ENCODE measurements at regions not wholly inside any gene's neighbourhood (a gene's known extent, or its start where the extent isn't known, plus 50 kb on each side); places are given as distances from the start of the nearest gene placed in this dataset.

DNA sequence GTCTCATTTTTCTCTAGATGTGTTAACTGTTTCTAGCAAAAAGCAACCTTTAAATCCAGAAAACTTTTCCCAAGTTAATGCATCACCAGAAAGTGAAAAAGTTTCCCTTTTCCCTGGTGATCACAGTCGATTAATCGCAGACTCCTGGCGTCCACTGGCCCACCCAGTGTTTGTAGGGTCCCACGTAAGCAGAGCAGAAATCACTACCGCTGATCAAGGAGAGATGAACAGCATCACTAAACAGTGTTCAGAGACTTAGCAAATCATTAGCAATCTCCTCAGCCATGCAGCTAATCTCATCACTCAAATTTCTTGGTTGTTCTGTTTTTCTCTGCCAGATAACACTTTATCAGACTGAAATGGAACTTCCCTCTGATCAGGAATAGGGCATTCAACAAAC, 184.2 kb downstream of the EFNB2 start:
- DNase-seq (ENCODE audit: low read depth in 2 of 2): no peak

DNA sequence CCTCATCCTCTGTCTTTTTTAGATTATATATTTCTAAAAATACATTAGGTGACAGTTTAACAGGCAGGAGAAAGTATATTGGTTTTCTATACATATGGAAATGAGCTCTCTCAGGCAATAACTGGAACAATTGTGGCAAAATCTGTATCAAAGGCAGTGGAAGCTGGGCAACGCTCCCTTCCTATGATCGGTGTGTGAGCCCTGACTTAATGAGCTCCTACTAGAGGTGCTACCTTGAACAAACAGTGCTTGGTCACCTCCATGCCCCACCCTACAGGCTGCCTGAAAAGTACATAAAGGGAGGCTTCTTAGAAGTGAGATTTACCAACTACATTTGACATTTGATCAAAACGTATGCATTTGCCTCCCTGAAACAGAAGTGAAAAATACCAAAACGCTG, 185.3 kb downstream of the EFNB2 start:
- no peak for DNase-seq (ENCODE audit: low read depth in 2 of 2)

DNA sequence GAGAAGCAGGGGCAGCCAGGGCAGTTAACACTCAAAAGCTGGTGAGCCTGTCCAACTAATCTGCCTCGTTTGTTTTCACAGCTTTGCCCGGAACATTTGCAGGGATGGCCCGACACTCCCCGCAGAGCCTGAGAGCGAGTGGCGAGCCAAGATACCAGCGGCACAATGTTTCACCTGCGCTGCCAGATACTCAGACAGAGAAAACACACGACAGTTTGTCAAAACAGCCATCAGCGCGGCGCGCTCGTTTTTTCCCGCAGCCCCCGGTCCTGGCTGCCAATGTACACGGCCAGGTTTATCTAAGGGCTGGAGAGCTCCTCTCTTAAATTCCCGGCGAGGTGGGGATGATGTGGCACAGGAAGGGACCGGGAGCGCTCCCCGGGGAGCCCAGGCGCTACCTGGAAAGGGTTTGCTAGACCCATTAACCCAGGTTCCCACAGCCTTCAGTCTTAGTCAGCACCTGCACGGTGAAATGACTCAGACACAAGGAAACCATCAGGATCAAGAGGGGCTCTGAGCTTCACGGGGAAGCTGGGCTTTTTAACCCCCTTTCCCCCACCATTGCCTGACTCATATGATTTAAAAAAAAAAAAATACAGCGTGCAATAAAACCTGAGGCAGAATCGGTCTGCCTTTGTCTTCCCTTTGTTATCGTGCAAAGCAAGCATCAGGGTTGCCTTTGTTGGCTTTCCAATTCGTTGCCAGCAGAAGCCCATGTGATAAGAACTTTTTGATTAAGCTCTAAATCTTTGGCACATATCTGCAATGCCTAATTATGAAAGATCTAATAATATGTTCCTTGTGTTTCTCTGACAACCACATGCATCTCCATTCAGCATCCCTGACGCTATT, 186.2 kb downstream of the EFNB2 start:
- DNase-seq (ENCODE audit: low read depth in 2 of 2): no peak

DNA sequence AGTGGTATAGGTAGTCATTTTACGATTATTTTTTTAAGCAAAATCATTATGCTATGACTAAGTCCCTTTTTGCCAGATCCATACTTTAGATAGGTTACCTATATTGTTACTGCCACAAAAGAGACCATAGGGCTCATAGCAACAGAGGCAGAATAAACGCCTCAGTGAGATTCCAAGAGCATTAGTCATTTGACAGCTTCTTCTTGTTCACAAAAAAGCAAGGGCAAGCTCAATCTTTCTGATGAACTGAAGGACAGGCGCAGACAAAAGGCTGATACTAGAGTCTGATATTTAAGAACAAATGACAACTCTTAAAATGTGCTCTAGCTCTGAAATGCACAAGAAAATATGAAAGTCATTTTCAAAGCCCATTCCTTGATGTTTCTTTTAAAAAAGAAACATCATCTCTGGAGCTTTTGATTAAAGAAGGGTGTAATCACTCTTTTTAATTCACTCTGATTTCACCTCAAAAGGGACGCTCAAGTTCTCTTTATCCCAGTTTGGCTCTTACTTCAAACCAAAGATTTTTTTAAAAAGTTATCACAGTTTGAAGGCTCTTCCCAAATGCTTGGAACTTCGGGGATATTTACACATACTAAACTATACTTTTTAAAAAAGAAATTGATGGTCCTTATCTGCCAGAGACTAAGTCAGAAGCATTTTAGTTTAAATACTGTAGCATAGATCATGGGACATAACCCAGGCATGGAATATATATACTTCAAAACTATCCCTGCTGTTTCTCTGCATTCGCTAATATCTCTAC, 187.2 kb downstream of the EFNB2 start:
- DNase-seq (ENCODE audit: low read depth in 2 of 2): no peak

DNA sequence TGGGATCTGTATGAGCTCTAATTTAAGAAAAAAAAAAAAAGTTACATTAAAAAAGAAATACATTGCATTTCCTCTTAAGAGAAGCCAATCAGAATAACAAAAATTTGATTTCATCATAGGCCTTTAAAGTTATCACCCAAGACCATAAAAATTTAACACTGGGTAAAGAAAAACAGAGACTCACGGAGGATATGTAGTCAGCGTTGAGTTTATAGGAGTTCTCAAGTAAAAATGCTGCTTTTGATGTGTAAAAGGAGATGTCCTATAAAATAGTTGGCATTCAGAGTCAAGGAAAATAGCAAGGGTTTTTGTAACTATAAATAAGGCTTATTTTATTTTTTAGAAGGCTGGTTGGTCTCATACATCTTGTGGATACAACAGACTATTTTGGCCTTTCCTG, 191.1 kb downstream of the EFNB2 start:
- DNase-seq (ENCODE audit: low read depth in 2 of 2): no peak

- no peak for DNase-seq (ENCODE audit: low read depth in 2 of 2)
Observed at GRCh38 chr13:106343836-106344235, 191.6 kb downstream of the EFNB2 start.

- DNase-seq (ENCODE audit: low read depth in 2 of 2): no peak
Observed at GRCh38 chr13:106340249-106340648, 195.2 kb downstream of the EFNB2 start.

DNA sequence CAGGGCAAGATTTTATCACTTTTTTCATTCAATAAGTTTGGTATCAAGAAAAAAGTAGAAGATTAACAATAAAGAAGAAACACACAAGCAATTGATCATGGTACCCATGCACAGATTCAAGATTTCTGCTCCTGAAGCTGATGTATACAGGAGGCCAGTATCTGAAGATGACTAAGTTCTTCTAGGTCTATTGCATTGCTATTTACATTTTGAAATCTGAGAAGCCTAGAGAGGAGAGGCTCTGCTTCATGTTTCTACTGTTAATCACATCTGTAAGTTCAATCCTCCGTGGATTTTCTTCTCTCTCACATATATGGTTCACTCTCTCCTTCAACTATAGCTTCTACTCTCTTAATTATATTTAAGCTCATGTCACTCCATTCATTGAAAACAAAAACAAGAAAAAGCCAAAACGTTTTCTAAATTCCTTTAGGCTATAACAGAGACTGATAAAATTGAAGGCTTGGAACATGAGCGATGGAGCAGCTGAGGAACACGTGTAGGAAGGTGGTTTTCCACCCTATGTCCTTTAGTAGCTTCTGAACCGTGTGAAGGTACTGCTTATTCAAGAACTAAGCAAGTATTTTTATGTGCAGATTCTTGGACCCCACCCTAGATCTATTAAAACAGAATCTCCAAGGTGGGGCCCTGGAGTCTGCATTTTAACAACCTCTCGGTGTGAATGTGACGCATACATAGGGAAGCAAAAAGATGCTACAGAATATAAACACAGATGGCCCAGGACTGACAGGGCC, 198.2 kb downstream of the EFNB2 start:
- no peak for DNase-seq (ENCODE audit: low read depth in 2 of 2)

- DNase-seq (ENCODE audit: low read depth in 2 of 2): no peak
Observed at GRCh38 chr13:106336668-106337067, 198.8 kb downstream of the EFNB2 start.

DNA sequence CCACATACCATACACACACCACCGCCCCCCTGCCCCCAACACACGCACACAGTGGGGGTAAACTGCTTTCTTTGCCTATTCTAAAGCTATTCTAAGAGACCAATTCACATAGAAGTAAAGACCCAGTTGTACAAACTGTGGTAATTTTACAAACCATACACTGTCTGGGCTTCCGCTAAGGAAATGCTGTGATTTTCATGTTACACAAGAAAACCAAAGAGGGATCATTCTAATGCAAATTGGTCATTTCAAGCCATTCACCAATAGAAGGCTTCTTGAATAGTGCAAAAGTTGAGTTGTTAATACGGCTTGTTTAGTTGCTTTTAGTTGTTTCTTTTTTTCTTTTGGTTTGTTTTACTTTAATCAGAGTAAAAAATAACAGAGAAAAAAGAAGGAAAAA, 202.8 kb downstream of the EFNB2 start:
- no peak for DNase-seq (ENCODE audit: low read depth in 2 of 2)

DNA sequence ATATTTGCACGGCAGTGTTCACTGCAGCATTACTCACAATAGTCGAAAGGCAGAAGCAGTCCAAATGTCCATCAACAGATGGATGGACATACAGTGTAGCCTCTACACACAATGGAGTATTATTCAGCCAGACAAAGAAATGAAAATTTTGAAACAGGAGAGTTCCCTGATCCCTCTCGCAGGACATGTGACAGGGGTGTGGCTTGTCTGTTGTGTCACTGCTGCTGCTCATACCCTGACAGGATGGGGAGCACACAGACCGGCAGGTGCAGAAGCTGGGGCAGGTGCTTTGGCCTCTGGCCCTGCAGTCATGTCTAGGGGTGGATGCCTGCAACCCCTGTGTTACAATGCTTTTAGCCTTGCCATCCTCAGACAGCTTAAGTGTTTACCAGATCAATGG, 204.3 kb downstream of the EFNB2 start:
- DNase-seq (ENCODE audit: low read depth in 2 of 2): no peak

DNA sequence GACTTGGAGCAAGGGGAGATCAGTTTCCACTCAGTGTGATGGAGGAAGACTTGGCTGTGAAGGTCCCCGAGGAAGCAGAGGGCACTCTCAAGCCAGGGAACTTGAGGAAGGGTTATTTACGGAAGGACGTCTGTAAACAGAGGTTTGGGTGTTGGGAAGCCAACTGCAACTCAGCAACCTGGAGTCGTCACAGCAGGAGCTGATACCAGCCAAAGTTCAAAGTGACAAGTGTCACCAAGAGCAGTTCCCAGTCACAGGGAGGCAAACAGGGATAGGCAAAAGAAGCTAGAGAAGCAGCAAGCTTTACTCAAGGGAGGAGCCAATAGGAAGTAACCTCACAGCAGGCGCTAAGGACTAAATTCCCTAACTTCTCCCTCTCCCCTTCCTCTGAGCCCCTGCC, 205.5 kb downstream of the EFNB2 start:
- DNase-seq (ENCODE audit: low read depth in 2 of 2): no peak

DNA sequence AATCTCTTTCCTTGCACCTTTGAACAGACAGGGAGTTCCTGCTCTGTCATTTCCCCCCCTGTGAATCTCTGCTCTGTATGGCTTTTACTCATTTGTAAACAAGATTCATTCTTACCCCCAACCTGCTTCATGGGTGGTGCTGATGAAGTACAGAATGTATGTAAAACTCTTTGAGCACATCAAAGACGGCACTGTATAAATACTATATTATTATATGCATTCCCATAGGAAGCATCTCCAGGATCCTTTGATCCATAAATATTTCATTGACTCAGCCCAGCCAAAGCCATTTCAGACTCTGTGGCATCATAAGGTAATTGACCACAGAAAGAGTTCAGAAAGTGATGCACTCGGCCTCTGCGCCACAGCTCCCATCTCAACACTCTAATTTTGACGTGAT, 208.7 kb downstream of the EFNB2 start:
- DNase-seq (ENCODE audit: low read depth in 2 of 2): no peak

GRCh38 chr13:106324444-106324843, 211.0 kb downstream of the EFNB2 start:
- no peak for DNase-seq (ENCODE audit: low read depth in 2 of 2)

GRCh38 chr13:106322628-106323027, 212.8 kb downstream of the EFNB2 start:
- no peak for DNase-seq (ENCODE audit: low read depth in 2 of 2)

- DNase-seq (ENCODE audit: low read depth in 2 of 2): no peak
Observed at GRCh38 chr13:106318941-106319411, 216.5 kb downstream of the EFNB2 start.

- no peak for DNase-seq (ENCODE audit: low read depth in 2 of 2)
Observed at GRCh38 chr13:106314417-106314816, 221.0 kb downstream of the EFNB2 start.

- no peak for DNase-seq (ENCODE audit: low read depth in 2 of 2)
Observed at GRCh38 chr13:106311004-106311403, 224.5 kb downstream of the EFNB2 start.

DNA sequence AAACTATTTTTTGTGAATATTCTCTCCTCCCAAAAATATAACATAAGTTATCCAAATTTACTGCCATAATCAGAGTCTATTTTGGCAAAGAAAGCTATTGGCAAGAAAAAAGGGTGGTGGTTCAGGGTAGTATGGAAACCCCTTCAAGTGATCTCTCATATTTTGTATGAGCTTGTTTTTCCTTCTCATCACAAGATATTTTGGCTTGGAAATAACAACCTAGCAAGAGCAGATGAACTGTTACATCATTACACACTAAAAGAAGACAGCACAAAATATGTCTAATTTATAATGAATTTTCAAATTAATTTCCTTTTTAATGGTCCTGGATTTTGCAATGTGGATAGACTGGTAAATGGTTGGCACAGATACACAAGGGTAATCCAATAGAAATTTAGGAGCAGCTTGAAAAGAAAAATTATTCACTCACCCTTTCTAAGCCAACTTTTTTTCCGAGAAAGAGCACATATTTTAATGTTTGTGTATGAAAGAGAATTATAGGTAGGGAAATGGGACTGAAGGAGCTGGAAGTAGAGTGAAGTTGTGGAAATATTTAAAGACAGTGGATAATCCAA, 225.1 kb downstream of the EFNB2 start:
- no peak for DNase-seq (ENCODE audit: low read depth in 2 of 2)

- no peak for DNase-seq (ENCODE audit: low read depth in 2 of 2)
Observed at GRCh38 chr13:106306748-106307277, 228.6 kb downstream of the EFNB2 start.

DNA sequence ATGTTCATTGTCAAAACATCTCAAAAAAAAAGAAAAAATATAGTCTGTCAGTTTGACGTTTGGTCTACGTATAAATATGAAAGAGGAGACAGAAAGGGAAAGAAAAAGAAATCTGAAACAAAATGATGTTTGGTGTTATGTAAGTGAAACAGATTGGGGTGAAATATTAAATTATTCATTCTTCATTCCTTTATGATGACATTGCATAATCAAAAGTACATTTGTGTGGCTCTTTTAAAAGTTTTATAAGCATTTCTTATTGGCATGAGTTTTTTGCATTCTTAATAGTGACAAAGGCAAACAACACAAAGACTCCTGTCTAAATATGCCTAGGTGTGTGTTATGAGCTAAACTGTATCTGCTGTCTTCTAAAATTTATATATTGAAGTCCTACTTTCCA, 232.6 kb downstream of the EFNB2 start:
- no peak for DNase-seq (ENCODE audit: low read depth in 2 of 2)

DNA sequence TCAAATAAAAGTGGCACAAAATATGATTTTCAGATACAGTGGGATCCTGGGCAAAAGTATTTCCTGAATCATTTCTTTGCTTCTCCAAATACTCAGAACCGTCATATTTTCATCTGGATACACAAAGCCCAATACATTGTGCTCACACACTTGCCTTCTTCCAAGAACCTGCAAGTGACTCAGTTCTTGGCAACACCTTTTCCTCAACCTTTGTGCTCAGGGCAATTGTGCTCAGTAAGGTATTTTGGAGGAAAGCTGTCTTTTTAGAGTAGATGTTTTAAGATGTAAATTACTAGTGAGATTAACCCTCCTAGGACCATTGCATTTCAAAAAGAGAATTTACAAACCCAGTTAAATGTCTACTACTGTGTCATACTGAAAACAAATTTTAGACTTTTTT, 233.5 kb downstream of the EFNB2 start:
- no peak for DNase-seq (ENCODE audit: low read depth in 2 of 2)

All from stimulated activated CD4-positive, alpha-beta T cell treated with anti-CD3 and anti-CD28 coated beads, Interleukin-12 subunit alpha, Interleukin-12 subunit beta, amount 100 ng/mL, for 24 hours (primary cell).